Loucy (cell line): ENCODE measurements at regions not wholly inside any gene's neighbourhood (a gene's known extent, or its start where the extent isn't known, plus 50 kb on each side); places are given as distances from the start of the nearest gene placed in this dataset.

ENCODE experiments used
- CTCF ChIP-seq: fragments of 200-600 bp; sonication (generic); conservative IDR thresholded peaks from 2 replicates; pipeline ENCODE4 v1.5.1; 2014; ENCODE audit warnings: mild to moderate bottlenecking, antibody characterized with exemption, low read length
- EZH2phosphoT487 ChIP-seq: fragments of 200-600 bp; IDR thresholded peaks from 2 replicates; pipeline ENCODE4 v1.6.1; 2018; ENCODE audit warnings: antibody characterized with exemption, mild to moderate bottlenecking, moderate library complexity, borderline replicate concordance

GRCh38 chr14:82642425-82642824 is 1108.8 kb upstream of the SEL1L start:
- TF ChIP-seq CTCF (no peak), EZH2phosphoT487 (no peak)
